GM21526 (cell line): ENCODE measurements at regions not wholly inside any gene's neighbourhood (a gene's known extent, or its start where the extent isn't known, plus 50 kb on each side); places are given as distances from the start of the nearest gene placed in this dataset.
"Not testable (repeated sequence)": the region's sequence is repeated elsewhere in the genome, so short reads cannot be mapped to it uniquely, and the experiment has no call there.

Source experiments
- ATAC-seq: cut with Tn5 transposase; IDR thresholded peaks from one replicate; pipeline ENCODE4 v1.9.1; 2021; ENCODE audit warnings: moderate library complexity; ENCODE audit not compliant: unreplicated experiment, low FRiP score

- no peak for ATAC-seq
Observed at GRCh38 chr4:82200046-82200445, 173.7 kb downstream of the HNRNPD start.

DNA sequence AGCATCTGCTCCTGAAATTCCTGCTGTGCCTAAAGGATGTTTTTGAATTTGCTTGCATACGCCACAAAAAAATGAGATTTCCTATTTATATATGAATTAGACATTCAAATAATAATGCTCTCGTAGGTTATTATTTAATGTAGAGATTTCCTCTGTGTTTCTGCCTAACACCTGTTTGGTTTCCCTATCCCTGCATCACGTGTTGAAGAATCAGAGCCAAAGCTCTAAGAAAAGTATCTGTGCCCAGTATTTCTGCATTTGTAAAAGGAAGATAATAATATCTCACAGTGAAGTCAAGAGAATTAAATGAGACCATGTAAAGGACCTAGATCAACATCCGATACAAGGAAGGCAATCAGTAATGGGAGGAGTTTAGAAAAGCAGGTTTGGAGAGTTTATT, 179.5 kb downstream of the HNRNPD start:
- ATAC-seq: no peak

DNA sequence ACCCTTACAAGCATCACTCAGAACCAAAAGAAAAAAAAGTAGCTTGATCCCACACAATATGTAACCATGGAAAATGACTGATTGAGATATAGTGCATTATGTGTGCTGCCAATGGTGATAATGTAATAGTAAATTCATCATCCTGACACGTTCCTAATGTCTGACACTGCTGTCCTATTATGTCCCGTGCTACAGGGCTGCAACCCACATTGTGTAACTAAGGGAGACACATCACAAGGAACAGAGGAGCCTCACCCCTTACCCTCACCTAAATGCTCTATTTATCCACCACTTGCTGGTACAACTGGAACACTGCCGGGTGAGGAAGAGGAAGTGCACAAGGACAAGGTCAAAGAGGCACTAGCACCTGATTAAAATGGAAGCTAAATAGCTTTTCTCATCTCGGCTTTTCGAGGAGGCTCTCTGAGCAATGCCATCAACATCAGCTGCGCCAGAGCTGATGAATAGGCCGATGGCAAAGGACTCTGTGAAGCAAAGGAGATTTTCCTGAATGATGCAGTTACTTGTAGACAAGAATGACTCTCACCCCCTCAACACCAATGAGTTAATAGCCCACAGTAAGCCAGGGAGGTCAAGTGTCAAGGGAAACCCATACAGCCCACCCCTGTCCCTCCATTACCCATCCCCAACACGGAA, 181.6 kb downstream of the HNRNPD start:
- no peak for ATAC-seq

- ATAC-seq: no peak
Observed at GRCh38 chr4:82181789-82182188, 192.0 kb downstream of the HNRNPD start.

- no peak for ATAC-seq
Observed at GRCh38 chr4:82172186-82172585, 201.6 kb downstream of the HNRNPD start.

- ATAC-seq: no peak
Observed at GRCh38 chr4:82171531-82172155, 202.1 kb downstream of the HNRNPD start.

GRCh38 chr4:82149750-82150149, 224.0 kb downstream of the HNRNPD start:
- ATAC-seq: no peak

GRCh38 chr4:82145850-82146249, 227.9 kb downstream of the HNRNPD start:
- ATAC-seq: no peak

GRCh38 chr4:82140422-82140821, 233.4 kb downstream of the HNRNPD start:
- no peak for ATAC-seq

DNA sequence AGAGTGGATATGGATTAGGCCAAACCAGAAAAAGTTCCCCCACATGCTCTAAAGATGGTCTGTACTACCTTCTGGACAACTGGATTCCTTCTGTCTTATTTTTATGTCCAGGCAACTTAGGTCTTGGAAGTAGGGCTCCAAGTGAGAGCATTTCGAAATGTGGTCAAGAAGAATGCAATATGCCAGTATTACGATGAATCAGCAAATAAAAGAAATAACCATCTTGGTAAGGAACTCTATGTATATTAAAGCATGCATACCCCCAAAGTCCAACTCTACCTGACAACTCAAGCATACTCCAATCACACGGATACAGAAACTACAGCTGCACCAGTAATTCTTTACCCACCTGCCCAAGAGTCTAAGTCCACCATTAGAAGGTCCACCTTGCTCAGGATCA, 234.5 kb downstream of the HNRNPD start:
- no peak for ATAC-seq

- ATAC-seq: no peak
Observed at GRCh38 chr4:82138374-82138773, 235.4 kb downstream of the HNRNPD start.

DNA sequence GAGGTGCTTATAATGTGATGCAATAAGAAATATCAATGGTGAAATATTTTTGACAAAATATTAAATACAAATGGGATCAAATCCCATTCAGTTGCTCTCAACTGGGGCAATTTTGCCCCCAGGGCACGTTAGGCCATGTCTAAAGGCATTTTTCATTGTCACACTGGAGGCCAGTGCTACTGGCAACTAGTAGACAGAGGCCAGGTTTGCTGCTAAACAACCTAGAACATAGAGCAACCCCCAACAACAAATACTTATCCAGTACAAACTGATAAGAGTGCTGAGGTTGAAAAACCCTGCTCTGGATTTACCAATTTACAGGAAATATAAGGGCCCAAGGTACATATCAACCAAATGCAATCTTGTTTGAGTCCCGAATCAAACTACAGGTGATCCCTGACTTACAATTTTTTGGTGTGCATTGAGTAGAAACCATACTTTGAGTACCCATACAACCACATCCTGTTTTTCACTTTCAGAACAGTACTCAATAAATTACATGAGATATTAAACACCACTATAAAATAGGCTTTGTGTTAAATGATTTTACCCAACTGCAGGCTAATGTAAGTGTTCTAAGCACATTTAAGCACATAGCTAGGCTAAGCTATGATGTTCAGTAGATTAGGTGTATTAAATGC, 237.5 kb downstream of the HNRNPD start:
- ATAC-seq: no peak

DNA sequence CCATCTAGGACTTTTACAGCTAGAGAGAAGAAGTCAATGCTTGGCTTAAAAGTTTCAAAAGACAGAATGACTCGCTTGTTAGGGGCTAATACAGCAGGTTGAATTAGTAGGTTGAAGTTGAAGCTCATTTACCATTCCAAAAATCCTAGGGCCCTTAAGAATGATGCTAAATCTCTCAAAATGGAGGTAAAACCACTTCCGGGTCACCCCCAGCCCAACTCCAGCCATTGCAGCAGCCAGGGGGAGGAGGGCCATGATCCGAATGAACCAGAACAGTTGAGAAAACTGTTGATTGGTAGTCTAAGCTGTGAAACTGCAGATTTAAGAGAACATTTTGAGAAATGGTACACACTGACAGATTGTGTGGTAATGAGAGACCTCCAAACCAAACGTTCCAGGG, 245.4 kb downstream of the HNRNPD start:
- no peak for ATAC-seq

GRCh38 chr4:82126512-82127040, 247.2 kb downstream of the HNRNPD start:
- no peak for ATAC-seq

GRCh38 chr4:82125787-82126297, 247.9 kb downstream of the HNRNPD start:
- ATAC-seq: no peak

GRCh38 chr4:82124932-82125786, 248.6 kb downstream of the HNRNPD start:
- no peak for ATAC-seq

GRCh38 chr4:82124365-82124764, 249.4 kb downstream of the HNRNPD start:
- no peak for ATAC-seq

- ATAC-seq: no peak
Observed at GRCh38 chr4:82123934-82124333, 249.9 kb downstream of the HNRNPD start.

GRCh38 chr4:82115183-82115582, 258.6 kb downstream of the HNRNPD start:
- not testable (repeated sequence) for ATAC-seq

DNA sequence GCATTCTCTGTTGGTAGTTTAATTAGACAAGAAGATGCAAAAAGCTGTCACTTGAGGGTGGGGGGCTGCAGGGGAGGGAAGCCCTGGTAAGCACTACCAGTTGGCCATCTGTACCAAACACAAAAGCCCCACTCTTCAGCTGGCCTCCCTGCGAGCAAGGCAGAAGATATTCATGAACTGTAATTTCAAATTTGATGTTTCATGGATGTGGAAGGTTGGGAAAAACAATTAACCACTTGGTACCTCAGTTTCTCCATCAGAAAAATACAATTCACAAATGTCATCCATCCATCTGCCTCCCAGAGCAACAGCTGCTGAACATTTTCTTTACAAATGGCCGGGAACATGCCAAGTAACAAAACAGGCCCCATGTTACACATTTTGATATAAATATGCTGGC, 265.3 kb downstream of the HNRNPD start:
- no peak for ATAC-seq

- ATAC-seq: no peak
Observed at GRCh38 chr4:82104578-82104977, 269.2 kb downstream of the HNRNPD start.
